Keratinocyte (primary cell): ENCODE measurements at regions not wholly inside any gene's neighbourhood (a gene's known extent, or its start where the extent isn't known, plus 50 kb on each side); places are given as distances from the start of the nearest gene placed in this dataset.

Experiments used
- DNase-seq: peaks from one replicate; pipeline ENCODE4 v3.0.0-alpha.2; 2011; ENCODE audit warnings: low read depth, missing footprints, low spot score
- FAIRE-seq: peaks from 2 replicates; lab custom pipeline; 2011; peaks lifted over from hg19 to GRCh38; lab: Jason Lieb, UNC
- H2AFZ ChIP-seq: 2 replicates; pipeline ENCODE4 v1.6.0; 2012; ENCODE audit warnings: low read length, control low read depth, inconsistent platforms; ENCODE audit not compliant: control insufficient read depth
- H3K27ac ChIP-seq: 2 replicates; pipeline ENCODE4 v1.5.1; 2011; ENCODE audit warnings: low read length; ENCODE audit not compliant: control insufficient read depth, insufficient read depth
- H3K27me3 ChIP-seq: 3 replicates; pipeline ENCODE4 v1.6.0; 2011; ENCODE audit warnings: low read length; ENCODE audit not compliant: control insufficient read depth, insufficient read depth; ENCODE audit errors: extremely low read depth
- H3K36me3 ChIP-seq, 2 experiments: 2 replicates in 1 of 2; 3 replicates in 1 of 2; pipeline ENCODE4 v1.5.1; 2011; ENCODE audit warnings: low read length in 2 of 2, mild to moderate bottlenecking in 1 of 2; ENCODE audit not compliant: control insufficient read depth in 2 of 2, insufficient read depth in 2 of 2; ENCODE audit errors: extremely low read depth in 1 of 2
- H3K4me1 ChIP-seq: 3 replicates; pipeline ENCODE4 v1.5.1; 2011; ENCODE audit warnings: low read length; ENCODE audit not compliant: control insufficient read depth, insufficient read depth; ENCODE audit errors: extremely low read depth
- H3K4me2 ChIP-seq: 3 replicates; pipeline ENCODE4 v1.6.0; 2011; ENCODE audit warnings: low read depth, low read length; ENCODE audit not compliant: control insufficient read depth, insufficient read depth; ENCODE audit errors: extremely low read depth
- H3K4me3 ChIP-seq, 3 experiments: fragments of 200-600 bp in 1 of 3; sonication (generic) in 1 of 3; 2 replicates in 2 of 3; 3 replicates in 1 of 3; pipeline ENCODE4 v1.5.1; 2011 to 2016; ENCODE audit warnings: low read length in 3 of 3, mild to moderate bottlenecking in 3 of 3, control low read depth in 2 of 3, inconsistent platforms in 1 of 3, low read depth in 1 of 3, mixed read lengths in 1 of 3, mixed run types in 1 of 3, moderate library complexity in 1 of 3; ENCODE audit not compliant: control insufficient read depth in 2 of 3, insufficient read depth in 2 of 3; ENCODE audit errors: extremely low read depth in 1 of 3
- H3K79me2 ChIP-seq: 2 replicates; pipeline ENCODE4 v1.6.0; 2012; ENCODE audit warnings: low read length; ENCODE audit not compliant: control insufficient read depth, insufficient read depth
- H3K9ac ChIP-seq: 3 replicates; pipeline ENCODE4 v1.6.0; 2011; ENCODE audit warnings: low read length; ENCODE audit not compliant: control insufficient read depth, insufficient read depth; ENCODE audit errors: extremely low read depth
- H3K9me1 ChIP-seq: 3 replicates; pipeline ENCODE4 v1.6.0; 2011; ENCODE audit warnings: low read length; ENCODE audit not compliant: control insufficient read depth, insufficient read depth; ENCODE audit errors: extremely low read depth
- H3K9me3 ChIP-seq: 2 replicates; pipeline ENCODE4 v1.5.1; 2012; ENCODE audit warnings: low read depth, low read length; ENCODE audit not compliant: control insufficient read depth
- H4K20me1 ChIP-seq: 3 replicates; pipeline ENCODE4 v1.6.0; 2011; ENCODE audit warnings: low read length; ENCODE audit not compliant: control insufficient read depth, insufficient read depth; ENCODE audit errors: extremely low read depth
- EZH2 ChIP-seq: IDR thresholded peaks from one replicate; pipeline ENCODE4 v1.6.1; 2012; ENCODE audit warnings: inconsistent platforms, mild to moderate bottlenecking, low read length, moderate library complexity
- dilution Hi-C: fragments of 300-500 bp; cut with MboI; formaldehyde crosslinking; loops from one replicate; pipeline ENCODE4 v1.7.0; 2020; ENCODE audit warnings: low sequenced_read_pairs; ENCODE audit not compliant: extremely low pct_ligation_motif_present
- TF ChIP-seq, protein P1 (sequence below), 3 experiments: IDR thresholded peaks in 1 of 3; conservative IDR thresholded peaks in 1 of 3; optimal IDR thresholded peaks in 1 of 3; 2 replicates in 2 of 3; 3 replicates in 1 of 3; pipeline versions ENCODE3 to v1.5.1; 2011; ENCODE audit warnings: low read length in 3 of 3, mild to moderate bottlenecking in 3 of 3, moderate library complexity in 2 of 3, control low read depth in 1 of 3, inconsistent platforms in 1 of 3; ENCODE audit not compliant: insufficient read depth in 2 of 3; ENCODE audit errors: extremely low read depth in 1 of 3

DNA sequence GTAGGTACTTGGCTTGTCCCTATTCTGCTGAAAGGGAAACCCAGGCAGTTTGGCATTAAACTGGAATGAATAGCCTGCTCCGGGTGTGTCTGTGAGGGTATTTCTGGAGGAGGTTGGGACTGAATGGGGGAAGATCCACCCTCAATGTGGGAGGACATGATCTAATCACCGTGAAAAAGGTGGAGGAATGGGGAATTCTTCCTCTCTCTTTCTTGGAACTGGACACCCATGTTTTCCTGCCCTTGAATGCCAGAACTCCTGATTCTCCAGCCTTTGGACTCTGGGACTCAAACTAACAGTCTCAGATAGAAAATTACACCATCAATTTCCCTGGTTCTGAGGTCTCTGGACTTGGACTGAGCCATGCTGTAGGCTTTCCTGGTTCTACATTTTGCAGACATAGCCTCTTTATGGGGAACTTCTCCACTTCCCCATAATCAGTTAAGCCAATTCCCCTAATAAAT, 391.7 kb downstream of the EDEM1 start:
- Histone ChIP-seq H3K36me3 (no peaks in the 10 kb centered on the region), H3K4me3 (no peak overlapping the region), H3K9ac (no peak overlapping the region), H3K9me1 (no peaks in the 10 kb centered on the region), H4K20me1 (no peaks in the 10 kb centered on the region), H3K9me3 (no peaks in the 10 kb centered on the region), H3K27ac (no peak overlapping the region), H2AFZ (no peak overlapping the region), H3K27me3 (no peaks in the 10 kb centered on the region), H3K4me1 (no peaks in the 10 kb centered on the region), H3K4me2 (no peak overlapping the region), H3K79me2 (no peaks in the 10 kb centered on the region)
- dilution Hi-C loops, result no loop called here
- DNase-seq (no peak), FAIRE-seq (no peak)
- TF ChIP-seq EZH2, result no peak
- TF ChIP-seq, protein P1, sequence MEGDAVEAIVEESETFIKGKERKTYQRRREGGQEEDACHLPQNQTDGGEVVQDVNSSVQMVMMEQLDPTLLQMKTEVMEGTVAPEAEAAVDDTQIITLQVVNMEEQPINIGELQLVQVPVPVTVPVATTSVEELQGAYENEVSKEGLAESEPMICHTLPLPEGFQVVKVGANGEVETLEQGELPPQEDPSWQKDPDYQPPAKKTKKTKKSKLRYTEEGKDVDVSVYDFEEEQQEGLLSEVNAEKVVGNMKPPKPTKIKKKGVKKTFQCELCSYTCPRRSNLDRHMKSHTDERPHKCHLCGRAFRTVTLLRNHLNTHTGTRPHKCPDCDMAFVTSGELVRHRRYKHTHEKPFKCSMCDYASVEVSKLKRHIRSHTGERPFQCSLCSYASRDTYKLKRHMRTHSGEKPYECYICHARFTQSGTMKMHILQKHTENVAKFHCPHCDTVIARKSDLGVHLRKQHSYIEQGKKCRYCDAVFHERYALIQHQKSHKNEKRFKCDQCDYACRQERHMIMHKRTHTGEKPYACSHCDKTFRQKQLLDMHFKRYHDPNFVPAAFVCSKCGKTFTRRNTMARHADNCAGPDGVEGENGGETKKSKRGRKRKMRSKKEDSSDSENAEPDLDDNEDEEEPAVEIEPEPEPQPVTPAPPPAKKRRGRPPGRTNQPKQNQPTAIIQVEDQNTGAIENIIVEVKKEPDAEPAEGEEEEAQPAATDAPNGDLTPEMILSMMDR (optimal IDR thresholded peaks at IDR 0.05 in 1 of 3, IDR thresholded peaks at IDR 0.05 in 1 of 3, conservative IDR thresholded peaks at IDR 0.05 in 1 of 3; ENCODE audit: extremely low read depth in 1 of 3, insufficient read depth in 2 of 3, low read length in 3 of 3), result no peak

- FAIRE-seq (no peak), DNase-seq (no peak)
- H4K20me1 ChIP-seq, result no peaks in the 10 kb centered on the region
- H2AFZ ChIP-seq, result no peak overlapping the region
- H3K9ac ChIP-seq, result no peak overlapping the region
- no peak overlapping the region for H3K4me2 ChIP-seq
- H3K9me1 ChIP-seq, result no peaks in the 10 kb centered on the region
- no peaks in the 10 kb centered on the region for H3K36me3 ChIP-seq
- no peaks in the 10 kb centered on the region for H3K9me3 ChIP-seq
- H3K4me3 ChIP-seq, result no peak overlapping the region
- H3K27me3 ChIP-seq, result no peaks in the 10 kb centered on the region
- no peak overlapping the region for H3K27ac ChIP-seq
- dilution Hi-C loops, result no loop called here
- no peaks in the 10 kb centered on the region for H3K4me1 ChIP-seq
- no peaks in the 10 kb centered on the region for H3K79me2 ChIP-seq
- TF ChIP-seq, protein P1 (optimal IDR thresholded peaks at IDR 0.05 in 1 of 3, IDR thresholded peaks at IDR 0.05 in 1 of 3, conservative IDR thresholded peaks at IDR 0.05 in 1 of 3; ENCODE audit: extremely low read depth in 1 of 3, insufficient read depth in 2 of 3, low read length in 3 of 3), result no peak
- no peak for TF ChIP-seq EZH2
Measured at GRCh38 chr3:5579946-5580345, 392.4 kb downstream of the EDEM1 start.
